ENCODE measurements at regions not wholly inside any gene's neighbourhood (a gene's known extent, or its start where the extent isn't known, plus 50 kb on each side); places are given as distances from the start of the nearest gene placed in this dataset.

DNA sequence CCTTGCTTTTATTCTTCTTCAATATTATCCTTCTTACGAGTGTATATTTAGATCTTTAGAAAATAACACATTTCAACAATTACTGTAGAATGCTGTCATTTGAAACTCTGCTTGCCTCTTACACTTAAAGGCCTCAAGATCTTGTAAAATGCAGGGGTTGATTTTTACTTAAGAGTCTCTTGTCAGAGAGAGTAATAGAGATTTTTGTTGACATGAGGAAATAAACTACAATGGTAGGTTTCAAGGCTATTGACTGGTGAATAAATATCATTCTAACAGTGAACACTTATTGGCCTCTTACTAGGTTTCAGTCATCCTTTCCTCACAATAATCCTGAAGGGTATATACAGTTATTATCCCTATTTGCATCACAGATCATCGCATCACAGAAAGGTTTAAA lies 344.6 kb downstream of the GBE1 start:
- no peak for TF ChIP-seq POLR2A (IDR thresholded peaks at IDR 0.05)
- H3K27ac ChIP-seq, result no peak overlapping the region
- no peaks in the 10 kb centered on the region for H3K36me3 ChIP-seq
- H3K4me1 ChIP-seq, result no peaks in the 10 kb centered on the region
- 97% methylated on average over 2 of the region's 2 CpGs for WGBS
- no peak overlapping the region for H3K4me3 ChIP-seq
- no peak for DNase-seq (ENCODE audit: low spot score in 2 of 2)
- no peaks in the 10 kb centered on the region for H3K27me3 ChIP-seq
- no peaks in the 10 kb centered on the region for H3K9me3 ChIP-seq

GRCh38 chr3:81406318-81406717 lies 355.1 kb downstream of the GBE1 start:
- 38% methylated on average over 1 of the region's 1 CpG for WGBS
- no peak overlapping the region for H3K4me3 ChIP-seq
- no peaks in the 10 kb centered on the region for H3K36me3 ChIP-seq
- TF ChIP-seq EP300 (IDR thresholded peaks at IDR 0.05) (no peak), POLR2A (IDR thresholded peaks at IDR 0.05) (no peak), POLR2AphosphoS5 (IDR thresholded peaks at IDR 0.05) (no peak)
- TF ChIP-seq, protein P1, sequence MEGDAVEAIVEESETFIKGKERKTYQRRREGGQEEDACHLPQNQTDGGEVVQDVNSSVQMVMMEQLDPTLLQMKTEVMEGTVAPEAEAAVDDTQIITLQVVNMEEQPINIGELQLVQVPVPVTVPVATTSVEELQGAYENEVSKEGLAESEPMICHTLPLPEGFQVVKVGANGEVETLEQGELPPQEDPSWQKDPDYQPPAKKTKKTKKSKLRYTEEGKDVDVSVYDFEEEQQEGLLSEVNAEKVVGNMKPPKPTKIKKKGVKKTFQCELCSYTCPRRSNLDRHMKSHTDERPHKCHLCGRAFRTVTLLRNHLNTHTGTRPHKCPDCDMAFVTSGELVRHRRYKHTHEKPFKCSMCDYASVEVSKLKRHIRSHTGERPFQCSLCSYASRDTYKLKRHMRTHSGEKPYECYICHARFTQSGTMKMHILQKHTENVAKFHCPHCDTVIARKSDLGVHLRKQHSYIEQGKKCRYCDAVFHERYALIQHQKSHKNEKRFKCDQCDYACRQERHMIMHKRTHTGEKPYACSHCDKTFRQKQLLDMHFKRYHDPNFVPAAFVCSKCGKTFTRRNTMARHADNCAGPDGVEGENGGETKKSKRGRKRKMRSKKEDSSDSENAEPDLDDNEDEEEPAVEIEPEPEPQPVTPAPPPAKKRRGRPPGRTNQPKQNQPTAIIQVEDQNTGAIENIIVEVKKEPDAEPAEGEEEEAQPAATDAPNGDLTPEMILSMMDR (IDR thresholded peaks at IDR 0.05), result no peak
- H3K27ac ChIP-seq, result no peak overlapping the region
- no peaks in the 10 kb centered on the region for H3K4me1 ChIP-seq
- H3K27me3 ChIP-seq, result no peaks in the 10 kb centered on the region
- no peaks in the 10 kb centered on the region for H3K9me3 ChIP-seq
- no peak for DNase-seq (ENCODE audit: low spot score in 2 of 2)

- Histone ChIP-seq H3K4me3 (no peak overlapping the region), H3K9me3 (no peaks in the 10 kb centered on the region), H3K36me3 (no peaks in the 10 kb centered on the region), H3K27ac (no peak overlapping the region), H3K4me1 (no peaks in the 10 kb centered on the region), H3K27me3 (no peaks in the 10 kb centered on the region)
- WGBS, result 75% methylated on average over 7 of the region's 7 CpGs
- no peak for DNase-seq (ENCODE audit: low spot score in 2 of 2)
- TF ChIP-seq, protein P1 (IDR thresholded peaks at IDR 0.05), result no peak
- TF ChIP-seq EP300 (IDR thresholded peaks at IDR 0.05) (no peak), POLR2A (IDR thresholded peaks at IDR 0.05) (no peak), POLR2AphosphoS5 (IDR thresholded peaks at IDR 0.05) (no peak)
Observed at GRCh38 chr3:81395739-81396513, 365.5 kb downstream of the GBE1 start.

DNA sequence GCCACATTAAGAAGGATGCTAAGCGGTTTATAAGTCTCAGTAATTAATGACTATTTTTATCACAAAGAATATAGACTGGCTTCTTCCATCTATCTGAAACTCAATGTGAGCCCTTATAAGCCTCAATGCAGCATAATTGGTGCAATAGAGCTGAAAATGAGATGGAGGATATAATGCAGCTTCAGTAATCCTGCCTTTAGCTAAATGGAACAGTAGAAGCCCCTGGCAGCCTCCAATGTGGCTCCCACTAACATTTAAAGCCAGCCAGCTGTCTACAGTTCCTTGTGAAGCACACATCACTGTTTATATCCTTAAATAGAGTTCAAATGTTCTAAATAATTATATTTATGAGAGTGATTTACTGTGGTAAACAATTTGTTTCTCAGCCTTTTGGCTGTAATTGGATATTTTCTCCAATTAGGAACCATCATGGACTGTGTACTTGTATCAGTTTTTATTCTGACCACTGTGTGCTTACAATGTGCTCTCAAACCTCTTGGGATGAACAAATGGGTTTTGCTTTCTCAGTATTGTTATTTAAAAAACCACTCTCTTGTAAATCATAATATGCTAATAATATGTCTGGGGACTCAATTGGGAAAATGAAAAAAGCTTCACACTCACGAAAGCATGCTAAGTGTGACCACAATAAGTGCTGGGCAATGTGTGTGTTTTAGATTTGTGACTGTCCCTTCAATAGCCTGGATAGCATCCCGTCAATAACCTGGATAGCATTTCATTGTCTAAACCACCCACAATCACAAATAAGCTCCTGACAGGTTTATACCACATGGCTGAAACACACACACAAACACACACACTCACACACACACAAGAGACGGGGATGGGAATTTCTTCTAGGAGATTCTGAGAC lies 366.6 kb downstream of the GBE1 start:
- DNase-seq (ENCODE audit: low spot score in 2 of 2), result no peak
- H3K4me3 ChIP-seq, result no peak overlapping the region
- no peaks in the 10 kb centered on the region for H3K36me3 ChIP-seq
- WGBS, result 85% methylated on average over 4 of the region's 4 CpGs
- no peaks in the 10 kb centered on the region for H3K27me3 ChIP-seq
- TF ChIP-seq POLR2A (IDR thresholded peaks at IDR 0.05) (no peak), EP300 (IDR thresholded peaks at IDR 0.05) (no peak), POLR2AphosphoS5 (IDR thresholded peaks at IDR 0.05) (no peak)
- TF ChIP-seq, protein P1 (IDR thresholded peaks at IDR 0.05), result no peak
- H3K27ac ChIP-seq, result no peak overlapping the region
- H3K9me3 ChIP-seq, result no peaks in the 10 kb centered on the region
- no peaks in the 10 kb centered on the region for H3K4me1 ChIP-seq

DNA sequence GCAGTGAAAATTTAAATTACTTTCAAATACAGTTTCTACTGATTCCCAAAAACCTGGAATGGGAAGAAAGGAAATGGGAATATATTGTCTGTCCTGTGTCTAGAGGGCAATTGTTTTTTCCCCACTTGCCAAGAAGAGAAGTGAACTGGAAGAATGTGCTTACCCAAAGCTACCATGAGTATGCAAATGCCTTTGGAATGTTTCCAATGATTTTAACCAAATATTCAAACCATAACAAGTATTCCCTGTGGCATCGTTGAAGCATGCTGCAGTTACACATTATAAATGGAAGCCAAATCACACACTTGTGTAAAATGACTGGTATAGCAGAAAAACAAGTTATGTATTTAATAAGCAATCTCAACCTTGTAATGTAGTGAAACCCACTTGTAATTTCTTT lies 368.2 kb downstream of the GBE1 start:
- TF ChIP-seq, protein P1 (IDR thresholded peaks at IDR 0.05), result no peak
- TF ChIP-seq POLR2A (IDR thresholded peaks at IDR 0.05), result no peak
- TF ChIP-seq POLR2AphosphoS5 (IDR thresholded peaks at IDR 0.05), result no peak
- no peak for TF ChIP-seq EP300 (IDR thresholded peaks at IDR 0.05)
- DNase-seq (ENCODE audit: low spot score in 2 of 2), result no peak

More for the DNA sequence above, 368.2 kb downstream of the GBE1 start:
- Histone ChIP-seq H3K36me3 (no peaks in the 10 kb centered on the region), H3K27ac (no peak overlapping the region), H3K9me3 (no peaks in the 10 kb centered on the region), H3K27me3 (no peaks in the 10 kb centered on the region), H3K4me1 (no peaks in the 10 kb centered on the region), H3K4me3 (no peak overlapping the region)
- 21% methylated on average over 1 of the region's 1 CpG for WGBS

Measured in suprapubic skin (tissue), 4 donors.